Tibial artery (tissue), 4 donors: ENCODE measurements at regions not wholly inside any gene's neighbourhood (a gene's known extent, or its start where the extent isn't known, plus 50 kb on each side); places are given as distances from the start of the nearest gene placed in this dataset.

ENCODE experiments used
- DNase-seq, 2 donors: peaks; one replicate each; pipeline ENCODE4 v3.0.0-alpha.2; 2019
- H3K27ac ChIP-seq, 2 donors: fragments of 200-600 bp; sonication (generic) in 1 of 2; 1 replicate in 1 of 2; 2 replicates in 1 of 2; pipeline ENCODE4 v1.5.1; 2018 to 2019; ENCODE audit warnings: mild to moderate bottlenecking in 1 of 2
- H3K27me3 ChIP-seq, 2 donors: fragments of 200-600 bp; sonication (generic) in 1 of 2; one replicate each; pipeline versions ENCODE4 v1.5.1 to v1.6.0; 2016 to 2019
- H3K36me3 ChIP-seq, 3 donors: fragments of 200-600 bp; sonication (generic) in 2 of 3; one replicate each; pipeline ENCODE4 v1.5.1; 2016 to 2019; ENCODE audit warnings: mild to moderate bottlenecking in 2 of 3
- H3K4me1 ChIP-seq, 4 donors: fragments of 200-600 bp; sonication (generic) in 2 of 4; 1 replicate in 3 of 4; 2 replicates in 1 of 4; pipeline ENCODE4 v1.5.1; 2016 to 2019
- H3K4me3 ChIP-seq, 2 donors: fragments of 200-600 bp; sonication (generic) in 1 of 2; 1 replicate in 1 of 2; 2 replicates in 1 of 2; pipeline ENCODE4 v1.5.1; 2018 to 2019; ENCODE audit warnings: mild to moderate bottlenecking in 2 of 2
- H3K9me3 ChIP-seq, 3 donors: fragments of 200-600 bp; sonication (generic) in 1 of 3; one replicate each; pipeline ENCODE4 v1.5.1; 2016 to 2019
- CTCF ChIP-seq, 2 experiments: fragments of 200-600 bp in 1 of 2; fragments of 450-650 bp in 1 of 2; IDR thresholded peaks; one replicate each; pipeline ENCODE4 v1.5.1; 2017 to 2019; ENCODE audit warnings: antibody characterized with exemption in 2 of 2, mild to moderate bottlenecking in 1 of 2, moderate library complexity in 1 of 2
- intact Hi-C: fragments of 100-400 bp; cut with DNase I; formaldehyde crosslinking; loops from one replicate; pipeline ENCODE4 v1.15.0; 2023; ENCODE audit warnings: low total_unique reads

- H3K4me3 ChIP-seq: no peak overlapping the region
- no peaks in the 10 kb centered on the region for H3K9me3 ChIP-seq
- DNase-seq: no peak
These were observed 862.6 kb upstream of the GOT2 start for GRCh38 chr16:59596693-59597092.

GRCh38 chr16:59593194-59593661, 859.1 kb upstream of the GOT2 start:
- Histone ChIP-seq H3K27ac (no peak overlapping the region), H3K36me3 (no peaks in the 10 kb centered on the region), H3K4me1 (no peaks in the 10 kb centered on the region), H3K4me3 (no peak overlapping the region), H3K27me3 (no peaks in the 10 kb centered on the region), H3K9me3 (no peaks in the 10 kb centered on the region)
- no peak for TF ChIP-seq CTCF (IDR thresholded peaks at IDR 0.05)
- intact Hi-C loops: no loop called here
- no peak for DNase-seq

More at GRCh38 chr16:59596693-59597092, 862.6 kb upstream of the GOT2 start:
- TF ChIP-seq CTCF (IDR thresholded peaks at IDR 0.05): no peak
- Histone ChIP-seq H3K36me3 (no peaks in the 10 kb centered on the region), H3K27ac (no peak overlapping the region), H3K27me3 (no peaks in the 10 kb centered on the region), H3K4me1 (no peaks in the 10 kb centered on the region)
- intact Hi-C loops: no loop called here

- H3K36me3 ChIP-seq: no peaks in the 10 kb centered on the region
- H3K27ac ChIP-seq: no peak overlapping the region
- no peak for DNase-seq
- no peak for TF ChIP-seq CTCF (IDR thresholded peaks at IDR 0.05)
- H3K9me3 ChIP-seq: no peaks in the 10 kb centered on the region
- intact Hi-C loops: no loop called here
- no peak overlapping the region for H3K4me3 ChIP-seq
- H3K27me3 ChIP-seq: no peaks in the 10 kb centered on the region
- no peaks in the 10 kb centered on the region for H3K4me1 ChIP-seq
These were observed 857.4 kb upstream of the GOT2 start for GRCh38 chr16:59591480-59591879.

- Histone ChIP-seq H3K27me3 (no peaks in the 10 kb centered on the region), H3K9me3 (no peaks in the 10 kb centered on the region), H3K36me3 (no peaks in the 10 kb centered on the region), H3K27ac (no peak overlapping the region), H3K4me1 (no peaks in the 10 kb centered on the region), H3K4me3 (no peak overlapping the region)
- no peak for TF ChIP-seq CTCF (IDR thresholded peaks at IDR 0.05)
- intact Hi-C loops: no loop called here
- DNase-seq: no peak
These were observed 856.7 kb upstream of the GOT2 start for GRCh38 chr16:59590845-59591244.

GRCh38 chr16:59586331-59586730, 852.2 kb upstream of the GOT2 start:
- DNase-seq: no peak
- Histone ChIP-seq H3K4me3 (no peak overlapping the region), H3K36me3 (no peaks in the 10 kb centered on the region), H3K27me3 (no peaks in the 10 kb centered on the region), H3K4me1 (no peaks in the 10 kb centered on the region), H3K27ac (no peak overlapping the region), H3K9me3 (no peaks in the 10 kb centered on the region)
- no peak for TF ChIP-seq CTCF (IDR thresholded peaks at IDR 0.05)
- intact Hi-C loops: no loop called here

GRCh38 chr16:59574296-59574695, 840.2 kb upstream of the GOT2 start:
- intact Hi-C loops: no loop called here
- no peak for TF ChIP-seq CTCF (IDR thresholded peaks at IDR 0.05)
- H3K36me3 ChIP-seq: no peaks in the 10 kb centered on the region
- no peak for DNase-seq
- no peaks in the 10 kb centered on the region for H3K9me3 ChIP-seq
- H3K4me3 ChIP-seq: no peak overlapping the region
- H3K4me1 ChIP-seq: no peaks in the 10 kb centered on the region
- H3K27me3 ChIP-seq: no peaks in the 10 kb centered on the region
- no peak overlapping the region for H3K27ac ChIP-seq
